Activated CD4-positive, alpha-beta T cell treated with anti-CD3 and anti-CD28 coated beads, Interleukin-2, amount 10 ng/mL, durations not matched to agents 7 days and 5 days (primary cell): ENCODE measurements at regions not wholly inside any gene's neighbourhood (a gene's known extent, or its start where the extent isn't known, plus 50 kb on each side); places are given as distances from the start of the nearest gene placed in this dataset.

ENCODE experiments used
- CTCF ChIA-PET: fragments of 350-600 bp; sonication (Branson Sonifier 250); formaldehyde crosslinking; loops from one replicate; lab custom pipeline; 2021; ENCODE audit warnings: antibody characterized with exemption; lab: Charles Lee
- POLR2A ChIA-PET: fragments of 350-600 bp; sonication (Branson Sonifier 250); formaldehyde crosslinking; loops from one replicate; lab custom pipeline; 2021; ENCODE audit warnings: antibody characterized with exemption; lab: Charles Lee
- DNase-seq: peaks from one replicate; pipeline ENCODE4 v3.0.0-alpha.2; 2020
- H3K27ac Mint-ChIP-seq: one replicate; pipeline ENCODE4 v1.8.0; 2021; ENCODE audit warnings: mild to moderate bottlenecking, moderate library complexity, mixed read lengths
- H3K27me3 Mint-ChIP-seq: one replicate; pipeline ENCODE4 v1.8.0; 2021; ENCODE audit warnings: mixed read lengths
- H3K36me3 Mint-ChIP-seq: one replicate; pipeline ENCODE4 v1.8.0; 2021; ENCODE audit warnings: low read depth, mixed read lengths
- H3K4me1 Mint-ChIP-seq: one replicate; pipeline ENCODE4 v1.8.0; 2021; ENCODE audit warnings: mixed read lengths
- H3K4me3 Mint-ChIP-seq: one replicate; pipeline ENCODE4 v1.8.0; 2021; ENCODE audit warnings: mild to moderate bottlenecking, moderate library complexity, mixed read lengths
- H3K9me3 Mint-ChIP-seq: one replicate; pipeline ENCODE4 v1.8.0; 2021; ENCODE audit warnings: mixed read lengths

GRCh38 chr5:27377626-27378025 lies 339.2 kb upstream of the CDH9 start:
- no peak overlapping the region for H3K27ac Mint-ChIP-seq
- no peak overlapping the region for H3K4me3 Mint-ChIP-seq
- no peaks in the 10 kb centered on the region for H3K4me1 Mint-ChIP-seq
- no peaks in the 10 kb centered on the region for H3K27me3 Mint-ChIP-seq
- DNase-seq: no peak
- POLR2A ChIA-PET: no interaction called here
- H3K9me3 Mint-ChIP-seq: peaks cover 11% of the 10 kb centered on the region
- no peaks in the 10 kb centered on the region for H3K36me3 Mint-ChIP-seq
- CTCF ChIA-PET: no interaction called here

GRCh38 chr5:27353970-27354369 lies 315.6 kb upstream of the CDH9 start:
- ChIA-PET CTCF (interaction anchor here (0.6 kb wide), 1 partner anchor 1087 kb away, joined by 3 read pairs; no protein-coding TSS in a partner anchor), POLR2A (no interaction called here)
- Mint-ChIP-seq H3K9me3 (peaks cover 12% of the 10 kb centered on the region), H3K4me3 (no peak overlapping the region), H3K36me3 (no peaks in the 10 kb centered on the region), H3K27me3 (no peaks in the 10 kb centered on the region), H3K4me1 (no peaks in the 10 kb centered on the region), H3K27ac (no peak overlapping the region)
- no peak for DNase-seq

- Mint-ChIP-seq H3K36me3 (no peaks in the 10 kb centered on the region), H3K4me1 (no peaks in the 10 kb centered on the region), H3K27ac (no peak overlapping the region), H3K27me3 (no peaks in the 10 kb centered on the region), H3K4me3 (no peak overlapping the region), H3K9me3 (peaks cover 12% of the 10 kb centered on the region)
- POLR2A ChIA-PET: no interaction called here
- CTCF ChIA-PET: interaction anchor here (0.6 kb wide), 1 partner anchor 1088 kb away, joined by 3 read pairs; no protein-coding TSS in a partner anchor
- no peak for DNase-seq
Measured at GRCh38 chr5:27353540-27353939, 315.2 kb upstream of the CDH9 start.

GRCh38 chr5:27341342-27341741 lies 303.0 kb upstream of the CDH9 start:
- CTCF ChIA-PET: no interaction called here
- H3K27ac Mint-ChIP-seq: no peak overlapping the region
- H3K9me3 Mint-ChIP-seq: peaks cover 3% of the 10 kb centered on the region
- H3K27me3 Mint-ChIP-seq: no peaks in the 10 kb centered on the region
- no peaks in the 10 kb centered on the region for H3K36me3 Mint-ChIP-seq
- no peak for DNase-seq
- POLR2A ChIA-PET: no interaction called here
- no peak overlapping the region for H3K4me3 Mint-ChIP-seq
- no peaks in the 10 kb centered on the region for H3K4me1 Mint-ChIP-seq

GRCh38 chr5:27336817-27337216 lies 298.4 kb upstream of the CDH9 start:
- no peak for DNase-seq
- peaks cover 5% of the 10 kb centered on the region for H3K9me3 Mint-ChIP-seq
- ChIA-PET POLR2A (no interaction called here), CTCF (no interaction called here)
- H3K27me3 Mint-ChIP-seq: no peaks in the 10 kb centered on the region
- H3K4me1 Mint-ChIP-seq: no peaks in the 10 kb centered on the region
- no peak overlapping the region for H3K27ac Mint-ChIP-seq
- no peak overlapping the region for H3K4me3 Mint-ChIP-seq
- H3K36me3 Mint-ChIP-seq: no peaks in the 10 kb centered on the region

- H3K27ac Mint-ChIP-seq: no peak overlapping the region
- ChIA-PET CTCF (no interaction called here), POLR2A (no interaction called here)
- peaks cover 7% of the 10 kb centered on the region for H3K9me3 Mint-ChIP-seq
- no peaks in the 10 kb centered on the region for H3K4me1 Mint-ChIP-seq
- no peaks in the 10 kb centered on the region for H3K36me3 Mint-ChIP-seq
- DNase-seq: no peak
- no peak overlapping the region for H3K4me3 Mint-ChIP-seq
- H3K27me3 Mint-ChIP-seq: no peaks in the 10 kb centered on the region
Measured at GRCh38 chr5:27328480-27328879, 290.1 kb upstream of the CDH9 start.

- no peak overlapping the region for H3K4me3 Mint-ChIP-seq
Measured at GRCh38 chr5:27325513-27325912, 287.1 kb upstream of the CDH9 start.

GRCh38 chr5:27318701-27319100 lies 280.3 kb upstream of the CDH9 start:
- Mint-ChIP-seq H3K36me3 (no peaks in the 10 kb centered on the region), H3K27me3 (no peaks in the 10 kb centered on the region), H3K27ac (no peak overlapping the region), H3K4me3 (no peak overlapping the region), H3K9me3 (peaks cover 8% of the 10 kb centered on the region), H3K4me1 (no peaks in the 10 kb centered on the region)
- POLR2A ChIA-PET: no interaction called here
- DNase-seq: no peak
- CTCF ChIA-PET: no interaction called here

More at GRCh38 chr5:27325513-27325912, 287.1 kb upstream of the CDH9 start:
- peaks cover 8% of the 10 kb centered on the region for H3K9me3 Mint-ChIP-seq
- CTCF ChIA-PET: no interaction called here
- no peaks in the 10 kb centered on the region for H3K27me3 Mint-ChIP-seq
- no peak overlapping the region for H3K27ac Mint-ChIP-seq
- POLR2A ChIA-PET: no interaction called here
- no peaks in the 10 kb centered on the region for H3K4me1 Mint-ChIP-seq
- H3K36me3 Mint-ChIP-seq: no peaks in the 10 kb centered on the region
- DNase-seq: no peak

GRCh38 chr5:27316271-27316650 lies 277.9 kb upstream of the CDH9 start:
- Mint-ChIP-seq H3K27me3 (no peaks in the 10 kb centered on the region), H3K27ac (no peak overlapping the region), H3K36me3 (no peaks in the 10 kb centered on the region), H3K9me3 (peaks cover 6% of the 10 kb centered on the region), H3K4me1 (no peaks in the 10 kb centered on the region), H3K4me3 (no peak overlapping the region)
- POLR2A ChIA-PET: no interaction called here
- no peak for DNase-seq
- CTCF ChIA-PET: no interaction called here

- Mint-ChIP-seq H3K36me3 (no peaks in the 10 kb centered on the region), H3K4me1 (no peaks in the 10 kb centered on the region), H3K9me3 (peaks cover 6% of the 10 kb centered on the region), H3K4me3 (no peak overlapping the region), H3K27me3 (no peaks in the 10 kb centered on the region), H3K27ac (no peak overlapping the region)
- no peak for DNase-seq
- ChIA-PET CTCF (no interaction called here), POLR2A (no interaction called here)
Measured at GRCh38 chr5:27315363-27316270, 277.2 kb upstream of the CDH9 start.

GRCh38 chr5:27313549-27313948 lies 275.2 kb upstream of the CDH9 start:
- H3K9me3 Mint-ChIP-seq: peaks cover 3% of the 10 kb centered on the region
- no peaks in the 10 kb centered on the region for H3K36me3 Mint-ChIP-seq
- DNase-seq: no peak
- ChIA-PET POLR2A (no interaction called here), CTCF (no interaction called here)
- no peaks in the 10 kb centered on the region for H3K4me1 Mint-ChIP-seq
- H3K27ac Mint-ChIP-seq: no peak overlapping the region
- H3K4me3 Mint-ChIP-seq: no peak overlapping the region
- H3K27me3 Mint-ChIP-seq: no peaks in the 10 kb centered on the region

GRCh38 chr5:27312291-27312893 lies 274.0 kb upstream of the CDH9 start:
- Mint-ChIP-seq H3K36me3 (no peaks in the 10 kb centered on the region), H3K9me3 (peaks cover 5% of the 10 kb centered on the region), H3K4me3 (no peak overlapping the region), H3K4me1 (no peaks in the 10 kb centered on the region), H3K27ac (no peak overlapping the region), H3K27me3 (no peaks in the 10 kb centered on the region)
- ChIA-PET POLR2A (no interaction called here), CTCF (no interaction called here)
- no peak for DNase-seq

- CTCF ChIA-PET: no interaction called here
- H3K27me3 Mint-ChIP-seq: no peaks in the 10 kb centered on the region
- H3K27ac Mint-ChIP-seq: no peak overlapping the region
- H3K9me3 Mint-ChIP-seq: peaks cover 5% of the 10 kb centered on the region
- H3K4me3 Mint-ChIP-seq: no peak overlapping the region
- no peak for DNase-seq
- no peaks in the 10 kb centered on the region for H3K36me3 Mint-ChIP-seq
- H3K4me1 Mint-ChIP-seq: no peaks in the 10 kb centered on the region
- POLR2A ChIA-PET: no interaction called here
Measured at GRCh38 chr5:27311544-27311943, 273.2 kb upstream of the CDH9 start.
